B cell (primary cell): ENCODE measurements at regions not wholly inside any gene's neighbourhood (a gene's known extent, or its start where the extent isn't known, plus 50 kb on each side); places are given as distances from the start of the nearest gene placed in this dataset.

Source experiments
- ATAC-seq: fragments of 200-7000 bp; cut with Tn5 transposase; one replicate; pipeline ENCODE4 v1.10.0; 2021; ENCODE audit warnings: low read depth, mild to moderate bottlenecking, moderate number of reproducible peaks, moderate library complexity
- CTCF ChIA-PET: fragments of 350-600 bp; sonication (Branson Sonifier 250); formaldehyde crosslinking; loops from one replicate; lab custom pipeline; 2021; ENCODE audit warnings: antibody characterized with exemption, inconsistent platforms; lab: Charles Lee
- POLR2A ChIA-PET: fragments of 350-600 bp; sonication (Branson Sonifier 250); formaldehyde crosslinking; loops from one replicate; lab custom pipeline; 2021; ENCODE audit warnings: antibody characterized with exemption; lab: Charles Lee
- DNase-seq: peaks from one replicate; pipeline ENCODE4 v3.0.0; 2013
- H2AFZ ChIP-seq: 2 replicates; pipeline ENCODE4 v1.6.1; 2012; ENCODE audit warnings: mild to moderate bottlenecking, low read depth, low read length; ENCODE audit not compliant: insufficient read depth, poor library complexity, severe bottlenecking
- H3K27ac ChIP-seq, 2 donors: 1 replicate in 1 of 2; 2 replicates in 1 of 2; pipeline ENCODE4 v1.5.1; 2012 to 2013; ENCODE audit warnings: low read length in 2 of 2, mild to moderate bottlenecking in 2 of 2, moderate library complexity in 1 of 2
- H3K27me3 ChIP-seq, 4 experiments: fragments of 200-600 bp in 1 of 4; sonication (generic) in 1 of 4; replicated peaks in 1 of 4; 1 replicate in 2 of 4; 2 replicates in 2 of 4; pipeline versions ENCODE4 v1.6.1 to v1.7.0; 2013 to 2016; ENCODE audit warnings: low read length in 3 of 4, mild to moderate bottlenecking in 2 of 4, mixed read lengths in 1 of 4, moderate library complexity in 1 of 4; ENCODE audit not compliant: insufficient read depth in 4 of 4, control insufficient read depth in 3 of 4; ENCODE audit errors: control extremely low read depth in 1 of 4
- H3K36me3 ChIP-seq, 2 experiments: replicated peaks in 1 of 2; 1 replicate in 1 of 2; 2 replicates in 1 of 2; pipeline versions ENCODE4 v1.6.1 to v1.7.1; 2013; ENCODE audit warnings: low read length in 1 of 2; ENCODE audit not compliant: insufficient read depth in 2 of 2, control insufficient read depth in 1 of 2; ENCODE audit errors: control extremely low read depth in 1 of 2, extremely low read depth in 1 of 2
- H3K4me1 ChIP-seq, 2 donors: fragments of 200-600 bp in 1 of 2; sonication (generic) in 1 of 2; 1 replicate in 1 of 2; 2 replicates in 1 of 2; pipeline versions ENCODE4 v1.5.1 to v1.6.1; 2013 to 2017; ENCODE audit warnings: low read length in 2 of 2; ENCODE audit not compliant: control insufficient read depth in 2 of 2, insufficient read depth in 2 of 2
- H3K4me2 ChIP-seq: replicated peaks from 2 replicates; pipeline ENCODE3; 2012; ENCODE audit warnings: mild to moderate bottlenecking, low read depth, low read length; ENCODE audit not compliant: poor library complexity, severe bottlenecking
- H3K4me3 ChIP-seq, 5 experiments: fragments of 200-600 bp in 1 of 5; sonication (generic) in 1 of 5; 1 replicate in 3 of 5; 2 replicates in 2 of 5; pipeline versions ENCODE4 v1.5.1 to v1.7.0; 2011 to 2016; ENCODE audit warnings: low read length in 4 of 5, mild to moderate bottlenecking in 4 of 5, low read depth in 2 of 5, control low read depth in 1 of 5, moderate library complexity in 1 of 5; ENCODE audit not compliant: insufficient read depth in 1 of 5; ENCODE audit errors: control extremely low read depth in 1 of 5, extremely low read depth in 1 of 5
- H3K79me2 ChIP-seq: fragments of 200-600 bp; sonication (generic); one replicate; pipeline ENCODE4 v1.6.0; 2016; ENCODE audit warnings: low read length; ENCODE audit not compliant: control insufficient read depth, insufficient read depth
- H3K9ac ChIP-seq: fragments of 200-600 bp; sonication (generic); 2 replicates; pipeline ENCODE4 v1.6.1; 2017; ENCODE audit warnings: mild to moderate bottlenecking, low read length, moderate library complexity
- H3K9me3 ChIP-seq, 3 donors: one replicate each; pipeline versions ENCODE4 v1.6.1 to v1.7.1; 2013; ENCODE audit warnings: low read length in 2 of 3; ENCODE audit not compliant: control insufficient read depth in 2 of 3, insufficient read depth in 1 of 3; ENCODE audit errors: control extremely low read depth in 1 of 3
- H4K20me1 ChIP-seq: 2 replicates; pipeline ENCODE4 v1.6.0; 2012; ENCODE audit warnings: mild to moderate bottlenecking, low read length; ENCODE audit not compliant: insufficient read depth, control insufficient read depth, poor library complexity, severe bottlenecking
- H3K27ac Mint-ChIP-seq: one replicate; pipeline ENCODE4 v1.8.0; 2021; ENCODE audit warnings: mixed read lengths
- H3K27me3 Mint-ChIP-seq: one replicate; pipeline ENCODE4 v1.8.0; 2021; ENCODE audit warnings: mixed read lengths
- H3K4me1 Mint-ChIP-seq: one replicate; pipeline ENCODE4 v1.8.0; 2021; ENCODE audit warnings: mixed read lengths
- H3K4me3 Mint-ChIP-seq: one replicate; pipeline ENCODE4 v1.8.0; 2021; ENCODE audit warnings: mixed read lengths
- H3K9me3 Mint-ChIP-seq: one replicate; pipeline ENCODE4 v1.8.0; 2022; ENCODE audit warnings: mixed read lengths; ENCODE audit not compliant: insufficient read depth
- EZH2 ChIP-seq: IDR thresholded peaks from 2 replicates; pipeline ENCODE4 v1.6.1; 2012; ENCODE audit warnings: borderline replicate concordance, low read depth, mild to moderate bottlenecking, moderate library complexity, low read length; ENCODE audit not compliant: insufficient read depth, poor library complexity, severe bottlenecking
- WGBS: methylation state at CpG from one replicate; pipeline ENCODE4 v1.1.5; 2013; ENCODE audit warnings: missing lambda C conversion rate; ENCODE audit not compliant: insufficient coverage; 5-methylcytosine and 5-hydroxymethylcytosine counted together
- intact Hi-C: fragments of 100-400 bp; cut with micrococcal nuclease; formaldehyde crosslinking; loops from one replicate; pipeline ENCODE4 v1.10.0; 2022
- TF ChIP-seq, protein P1 (sequence below): fragments of 200-600 bp; IDR thresholded peaks from one replicate; pipeline ENCODE4 v1.8.0; 2022; ENCODE audit warnings: antibody characterized with exemption, mild to moderate bottlenecking

DNA sequence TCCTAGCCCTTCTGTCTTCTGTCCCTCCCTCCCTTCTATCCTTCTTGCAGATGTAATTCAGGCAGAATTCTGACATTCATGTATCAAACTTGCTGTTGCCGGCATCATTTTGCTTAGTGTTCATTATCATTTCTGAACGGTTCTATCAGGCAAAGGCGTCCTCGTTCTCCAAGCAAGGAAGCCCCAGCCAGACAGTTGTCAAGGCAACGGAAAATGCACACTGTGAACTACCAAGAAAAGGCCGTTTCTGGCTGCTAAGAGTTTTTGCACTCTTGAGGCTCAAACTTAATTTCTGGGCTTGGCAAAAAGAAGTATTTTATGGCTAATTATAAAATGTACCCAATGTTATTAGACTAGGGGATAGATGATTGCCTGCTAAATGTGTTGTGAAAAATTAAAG, 164.7 kb upstream of the KCNJ15 start:
- peaks cover 5% of the 10 kb centered on the region for H3K9me3 Mint-ChIP-seq
- intact Hi-C loops: no loop called here
- Histone ChIP-seq H3K4me1 (no peaks in the 10 kb centered on the region), H2AFZ (no peak overlapping the region), H3K79me2 (no peaks in the 10 kb centered on the region), H3K36me3 (no peaks in the 10 kb centered on the region), H3K27me3 (no peaks in the 10 kb centered on the region), H3K4me3 (no peak overlapping the region), H3K4me2 (no peak overlapping the region), H3K27ac (no peak overlapping the region), H4K20me1 (no peaks in the 10 kb centered on the region), H3K9ac (no peak overlapping the region), H3K9me3 (no peaks in the 10 kb centered on the region)
- 84% methylated on average over 6 of the region's 6 CpGs for WGBS
- ChIA-PET CTCF (no interaction called here), POLR2A (no interaction called here)
- TF ChIP-seq, protein P1, sequence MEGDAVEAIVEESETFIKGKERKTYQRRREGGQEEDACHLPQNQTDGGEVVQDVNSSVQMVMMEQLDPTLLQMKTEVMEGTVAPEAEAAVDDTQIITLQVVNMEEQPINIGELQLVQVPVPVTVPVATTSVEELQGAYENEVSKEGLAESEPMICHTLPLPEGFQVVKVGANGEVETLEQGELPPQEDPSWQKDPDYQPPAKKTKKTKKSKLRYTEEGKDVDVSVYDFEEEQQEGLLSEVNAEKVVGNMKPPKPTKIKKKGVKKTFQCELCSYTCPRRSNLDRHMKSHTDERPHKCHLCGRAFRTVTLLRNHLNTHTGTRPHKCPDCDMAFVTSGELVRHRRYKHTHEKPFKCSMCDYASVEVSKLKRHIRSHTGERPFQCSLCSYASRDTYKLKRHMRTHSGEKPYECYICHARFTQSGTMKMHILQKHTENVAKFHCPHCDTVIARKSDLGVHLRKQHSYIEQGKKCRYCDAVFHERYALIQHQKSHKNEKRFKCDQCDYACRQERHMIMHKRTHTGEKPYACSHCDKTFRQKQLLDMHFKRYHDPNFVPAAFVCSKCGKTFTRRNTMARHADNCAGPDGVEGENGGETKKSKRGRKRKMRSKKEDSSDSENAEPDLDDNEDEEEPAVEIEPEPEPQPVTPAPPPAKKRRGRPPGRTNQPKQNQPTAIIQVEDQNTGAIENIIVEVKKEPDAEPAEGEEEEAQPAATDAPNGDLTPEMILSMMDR: no peak
- TF ChIP-seq EZH2: no peak
- peaks cover 6% of the 10 kb centered on the region for H3K27me3 Mint-ChIP-seq
- no peaks in the 10 kb centered on the region for H3K4me1 Mint-ChIP-seq
- DNase-seq (no peak), ATAC-seq (no peak)
- no peak overlapping the region for H3K27ac Mint-ChIP-seq
- no peak overlapping the region for H3K4me3 Mint-ChIP-seq

DNA sequence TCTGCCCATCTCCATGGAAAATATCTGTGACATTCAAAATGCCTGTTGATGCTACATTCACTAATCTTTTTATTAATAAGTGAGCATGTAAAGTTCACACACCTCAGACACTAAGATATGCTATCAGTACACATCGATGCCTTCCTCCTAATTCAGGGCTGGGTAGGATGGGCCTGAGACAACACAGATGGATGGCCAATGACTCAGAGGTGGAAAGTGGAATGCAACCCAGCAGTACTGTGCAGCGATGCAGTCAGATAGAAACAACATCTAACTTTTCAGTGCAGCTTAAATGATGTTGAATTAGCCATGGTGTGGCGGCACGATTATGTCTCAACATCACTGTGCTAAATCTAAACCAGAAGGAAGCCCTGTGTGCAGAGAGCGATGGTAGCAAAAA, 161.6 kb upstream of the KCNJ15 start:
- no peaks in the 10 kb centered on the region for H3K36me3 ChIP-seq
- TF ChIP-seq, protein P1: no peak
- no peak for TF ChIP-seq EZH2
- no peak overlapping the region for H2AFZ ChIP-seq
- H3K79me2 ChIP-seq: no peaks in the 10 kb centered on the region
- peaks cover 0 to 4% (median 0%) of the 10 kb centered on the region in 3 donors for H3K9me3 ChIP-seq
- no peaks in the 10 kb centered on the region for H3K27me3 ChIP-seq
- H3K4me2 ChIP-seq: no peak overlapping the region
- Mint-ChIP-seq H3K9me3 (peaks cover 7% of the 10 kb centered on the region), H3K4me1 (no peaks in the 10 kb centered on the region), H3K4me3 (no peak overlapping the region), H3K27me3 (peaks cover 10% of the 10 kb centered on the region), H3K27ac (no peak overlapping the region)
- H3K9ac ChIP-seq: no peak overlapping the region
- ChIA-PET POLR2A (no interaction called here), CTCF (no interaction called here)
- no peaks in the 10 kb centered on the region for H4K20me1 ChIP-seq
- no peak for DNase-seq
- ATAC-seq: no peak
- WGBS: 100% methylated on average over 2 of the region's 5 CpGs
- no peak overlapping the region for H3K4me3 ChIP-seq
- no peaks in the 10 kb centered on the region for H3K4me1 ChIP-seq
- no peak overlapping the region for H3K27ac ChIP-seq
- intact Hi-C loops: no loop called here
